Neural cell (in vitro differentiated cells): ENCODE measurements at regions not wholly inside any gene's neighbourhood (a gene's known extent, or its start where the extent isn't known, plus 50 kb on each side); places are given as distances from the start of the nearest gene placed in this dataset.

Experiments used
- H2AFZ ChIP-seq: fragments of 200-600, 300-800 bp; sonication (generic), shearing (Covaris generic); 2 replicates; pipeline ENCODE4 v1.6.0; 2014; ENCODE audit warnings: low read depth, mild to moderate bottlenecking, antibody characterized with exemption, low read length, moderate library complexity
- H3F3A ChIP-seq: fragments of 200-600 bp; shearing (Covaris generic); 2 replicates; pipeline ENCODE4 v1.6.1; 2016; ENCODE audit warnings: mild to moderate bottlenecking, moderate library complexity, mixed read lengths, antibody characterized with exemption, low read length; ENCODE audit not compliant: insufficient read depth, poor library complexity, severe bottlenecking
- H3K27ac ChIP-seq: fragments of 200-600, 300-800 bp; sonication (generic), shearing (Covaris generic); 2 replicates; pipeline ENCODE4 v1.5.1; 2014; ENCODE audit warnings: mild to moderate bottlenecking, low read length, moderate library complexity
- H3K27me3 ChIP-seq: fragments of 300-800, 200-600 bp; sonication (generic), shearing (Covaris generic); 2 replicates; pipeline ENCODE4 v1.6.0; 2014; ENCODE audit warnings: mild to moderate bottlenecking, low read depth, low read length, moderate library complexity; ENCODE audit not compliant: insufficient read depth
- H3K36me3 ChIP-seq: fragments of 300-800, 200-600 bp; sonication (generic), shearing (Covaris generic); 2 replicates; pipeline ENCODE4 v1.5.1; 2014; ENCODE audit warnings: mild to moderate bottlenecking, antibody characterized with exemption, low read length, moderate library complexity; ENCODE audit not compliant: insufficient read depth
- H3K4me2 ChIP-seq: fragments of 300-800, 200-600 bp; sonication (generic), shearing (Covaris generic); 2 replicates; pipeline ENCODE4 v1.6.0; 2014; ENCODE audit warnings: mild to moderate bottlenecking, low read length
- H3K4me3 ChIP-seq: fragments of 300-800, 200-600 bp; sonication (generic), shearing (Covaris generic); 2 replicates; pipeline ENCODE4 v1.5.1; 2014; ENCODE audit warnings: mild to moderate bottlenecking, low read length, moderate library complexity
- H3K79me2 ChIP-seq: fragments of 200-600 bp; shearing (Covaris generic); replicated peaks from 2 replicates; pipeline ENCODE4 v1.6.0; 2014; ENCODE audit warnings: mild to moderate bottlenecking, low read length, moderate library complexity; ENCODE audit not compliant: insufficient read depth
- H3K9ac ChIP-seq: fragments of 300-800, 200-600 bp; sonication (generic), shearing (Covaris generic); 2 replicates; pipeline ENCODE4 v1.6.1; 2016; ENCODE audit warnings: mild to moderate bottlenecking, low read length, mixed read lengths
- H3K9me2 ChIP-seq: fragments of 200-600 bp; shearing (Covaris generic); 2 replicates; pipeline ENCODE4 v1.6.1; 2016; ENCODE audit warnings: mild to moderate bottlenecking, low read length, mixed read lengths; ENCODE audit not compliant: insufficient read depth
- H3K9me3 ChIP-seq: fragments of 200-600, 300-800 bp; sonication (generic), shearing (Covaris generic); 2 replicates; pipeline ENCODE4 v1.6.1; 2016; ENCODE audit warnings: mild to moderate bottlenecking, mixed run types, low read length, moderate library complexity, mixed read lengths
- H4K20me1 ChIP-seq: fragments of 200-600 bp; shearing (Covaris generic); 2 replicates; pipeline ENCODE4 v1.6.1; 2016; ENCODE audit warnings: mild to moderate bottlenecking, mixed run types; ENCODE audit not compliant: insufficient read depth
- CTCF ChIP-seq: fragments of 450-650 bp; IDR thresholded peaks from 2 replicates; pipeline ENCODE4 v1.5.1; 2014; ENCODE audit warnings: antibody characterized with exemption, mild to moderate bottlenecking, moderate library complexity; ENCODE audit not compliant: poor library complexity, severe bottlenecking
- EP300 ChIP-seq: fragments of 450-650 bp; conservative IDR thresholded peaks from 2 replicates; pipeline ENCODE4 v1.6.1; 2014; ENCODE audit warnings: antibody characterized with exemption, mild to moderate bottlenecking, moderate library complexity; ENCODE audit not compliant: poor library complexity, severe bottlenecking
- EZH2 ChIP-seq: fragments of 200-600, 300-800 bp; shearing (Covaris generic), sonication (generic); IDR thresholded peaks from 2 replicates; pipeline ENCODE4 v1.6.1; 2014; ENCODE audit warnings: antibody characterized with exemption, low read length, borderline replicate concordance, mild to moderate bottlenecking; ENCODE audit not compliant: insufficient read depth, poor library complexity, severe bottlenecking
- MXI1 ChIP-seq: fragments of 450-650 bp; conservative IDR thresholded peaks from 2 replicates; pipeline ENCODE4 v1.6.1; 2014; ENCODE audit warnings: antibody characterized with exemption, mild to moderate bottlenecking; ENCODE audit not compliant: poor library complexity, severe bottlenecking
- POLR2AphosphoS5 ChIP-seq: IDR thresholded peaks from 2 replicates; pipeline ENCODE4 v1.6.1; 2012
- RAD21 ChIP-seq: fragments of 450-650 bp; conservative IDR thresholded peaks from 2 replicates; pipeline ENCODE4 v1.6.1; 2014; ENCODE audit warnings: antibody characterized with exemption, mild to moderate bottlenecking, moderate library complexity
- REST ChIP-seq: IDR thresholded peaks from 2 replicates; pipeline ENCODE4 v1.6.1; 2012; ENCODE audit warnings: borderline replicate concordance
- SMC3 ChIP-seq: fragments of 450-650 bp; conservative IDR thresholded peaks from 2 replicates; pipeline ENCODE4 v1.6.1; 2014; ENCODE audit warnings: antibody characterized with exemption, mild to moderate bottlenecking, moderate library complexity; ENCODE audit not compliant: poor library complexity
- TAF1 ChIP-seq: IDR thresholded peaks from 2 replicates; pipeline ENCODE4 v1.6.1; 2012; ENCODE audit warnings: low read depth

- no peak overlapping the region for H3K9ac ChIP-seq
- H3K4me2 ChIP-seq: no peak overlapping the region
- no peaks in the 10 kb centered on the region for H3K9me3 ChIP-seq
- no peaks in the 10 kb centered on the region for H3F3A ChIP-seq
- no peaks in the 10 kb centered on the region for H3K79me2 ChIP-seq
- no peak overlapping the region for H2AFZ ChIP-seq
- no peaks in the 10 kb centered on the region for H3K9me2 ChIP-seq
- TF ChIP-seq POLR2AphosphoS5 (peak; percentile 45), REST (peak; percentile 75), EP300 (peak; percentile 72), EZH2 (no peak)
- H3K4me3 ChIP-seq: no peak overlapping the region
- H3K36me3 ChIP-seq: no peaks in the 10 kb centered on the region
- H3K27me3 ChIP-seq: no peaks in the 10 kb centered on the region
- H4K20me1 ChIP-seq: no peaks in the 10 kb centered on the region
- peak overlapping the region; percentile 10 for H3K27ac ChIP-seq
Measured at GRCh38 chr6:66699385-66699784, 992.4 kb upstream of the EYS start.

GRCh38 chr6:66689608-66690007 lies 982.6 kb upstream of the EYS start:
- Histone ChIP-seq H4K20me1 (no peaks in the 10 kb centered on the region), H3F3A (peaks cover 9% of the 10 kb centered on the region), H3K9me2 (no peaks in the 10 kb centered on the region), H3K27me3 (no peaks in the 10 kb centered on the region), H3K36me3 (no peaks in the 10 kb centered on the region), H3K27ac (no peak overlapping the region), H3K79me2 (no peaks in the 10 kb centered on the region), H3K9ac (no peak overlapping the region), H3K4me3 (no peak overlapping the region), H3K9me3 (no peaks in the 10 kb centered on the region), H2AFZ (no peak overlapping the region), H3K4me2 (no peak overlapping the region)
- TF ChIP-seq SMC3 (no peak), CTCF (no peak), EP300 (no peak), MXI1 (no peak), RAD21 (no peak), TAF1 (no peak), EZH2 (no peak), REST (no peak), POLR2AphosphoS5 (no peak)
